Neural cell (in vitro differentiated cells): ENCODE measurements at regions not wholly inside any gene's neighbourhood (a gene's known extent, or its start where the extent isn't known, plus 50 kb on each side); places are given as distances from the start of the nearest gene placed in this dataset.

Experiments
- H2AFZ ChIP-seq: fragments of 200-600, 300-800 bp; sonication (generic), shearing (Covaris generic); 2 replicates; pipeline ENCODE4 v1.6.0; 2014; ENCODE audit warnings: low read depth, mild to moderate bottlenecking, antibody characterized with exemption, low read length, moderate library complexity
- H3F3A ChIP-seq: fragments of 200-600 bp; shearing (Covaris generic); 2 replicates; pipeline ENCODE4 v1.6.1; 2016; ENCODE audit warnings: mild to moderate bottlenecking, moderate library complexity, mixed read lengths, antibody characterized with exemption, low read length; ENCODE audit not compliant: insufficient read depth, poor library complexity, severe bottlenecking
- H3K27ac ChIP-seq: fragments of 200-600, 300-800 bp; sonication (generic), shearing (Covaris generic); 2 replicates; pipeline ENCODE4 v1.5.1; 2014; ENCODE audit warnings: mild to moderate bottlenecking, low read length, moderate library complexity
- H3K27me3 ChIP-seq: fragments of 300-800, 200-600 bp; sonication (generic), shearing (Covaris generic); 2 replicates; pipeline ENCODE4 v1.6.0; 2014; ENCODE audit warnings: mild to moderate bottlenecking, low read depth, low read length, moderate library complexity; ENCODE audit not compliant: insufficient read depth
- H3K36me3 ChIP-seq: fragments of 300-800, 200-600 bp; sonication (generic), shearing (Covaris generic); 2 replicates; pipeline ENCODE4 v1.5.1; 2014; ENCODE audit warnings: mild to moderate bottlenecking, antibody characterized with exemption, low read length, moderate library complexity; ENCODE audit not compliant: insufficient read depth
- H3K4me2 ChIP-seq: fragments of 300-800, 200-600 bp; sonication (generic), shearing (Covaris generic); 2 replicates; pipeline ENCODE4 v1.6.0; 2014; ENCODE audit warnings: mild to moderate bottlenecking, low read length
- H3K4me3 ChIP-seq: fragments of 300-800, 200-600 bp; sonication (generic), shearing (Covaris generic); 2 replicates; pipeline ENCODE4 v1.5.1; 2014; ENCODE audit warnings: mild to moderate bottlenecking, low read length, moderate library complexity
- H3K79me2 ChIP-seq: fragments of 200-600 bp; shearing (Covaris generic); replicated peaks from 2 replicates; pipeline ENCODE4 v1.6.0; 2014; ENCODE audit warnings: mild to moderate bottlenecking, low read length, moderate library complexity; ENCODE audit not compliant: insufficient read depth
- H3K9ac ChIP-seq: fragments of 300-800, 200-600 bp; sonication (generic), shearing (Covaris generic); 2 replicates; pipeline ENCODE4 v1.6.1; 2016; ENCODE audit warnings: mild to moderate bottlenecking, low read length, mixed read lengths
- H3K9me2 ChIP-seq: fragments of 200-600 bp; shearing (Covaris generic); 2 replicates; pipeline ENCODE4 v1.6.1; 2016; ENCODE audit warnings: mild to moderate bottlenecking, low read length, mixed read lengths; ENCODE audit not compliant: insufficient read depth
- H3K9me3 ChIP-seq: fragments of 200-600, 300-800 bp; sonication (generic), shearing (Covaris generic); 2 replicates; pipeline ENCODE4 v1.6.1; 2016; ENCODE audit warnings: mild to moderate bottlenecking, mixed run types, low read length, moderate library complexity, mixed read lengths
- H4K20me1 ChIP-seq: fragments of 200-600 bp; shearing (Covaris generic); 2 replicates; pipeline ENCODE4 v1.6.1; 2016; ENCODE audit warnings: mild to moderate bottlenecking, mixed run types; ENCODE audit not compliant: insufficient read depth
- EP300 ChIP-seq: fragments of 450-650 bp; conservative IDR thresholded peaks from 2 replicates; pipeline ENCODE4 v1.6.1; 2014; ENCODE audit warnings: antibody characterized with exemption, mild to moderate bottlenecking, moderate library complexity; ENCODE audit not compliant: poor library complexity, severe bottlenecking
- EZH2 ChIP-seq: fragments of 200-600, 300-800 bp; shearing (Covaris generic), sonication (generic); IDR thresholded peaks from 2 replicates; pipeline ENCODE4 v1.6.1; 2014; ENCODE audit warnings: antibody characterized with exemption, low read length, borderline replicate concordance, mild to moderate bottlenecking; ENCODE audit not compliant: insufficient read depth, poor library complexity, severe bottlenecking
- MXI1 ChIP-seq: fragments of 450-650 bp; conservative IDR thresholded peaks from 2 replicates; pipeline ENCODE4 v1.6.1; 2014; ENCODE audit warnings: antibody characterized with exemption, mild to moderate bottlenecking; ENCODE audit not compliant: poor library complexity, severe bottlenecking
- POLR2AphosphoS5 ChIP-seq: IDR thresholded peaks from 2 replicates; pipeline ENCODE4 v1.6.1; 2012
- RAD21 ChIP-seq: fragments of 450-650 bp; conservative IDR thresholded peaks from 2 replicates; pipeline ENCODE4 v1.6.1; 2014; ENCODE audit warnings: antibody characterized with exemption, mild to moderate bottlenecking, moderate library complexity
- REST ChIP-seq: IDR thresholded peaks from 2 replicates; pipeline ENCODE4 v1.6.1; 2012; ENCODE audit warnings: borderline replicate concordance
- SMC3 ChIP-seq: fragments of 450-650 bp; conservative IDR thresholded peaks from 2 replicates; pipeline ENCODE4 v1.6.1; 2014; ENCODE audit warnings: antibody characterized with exemption, mild to moderate bottlenecking, moderate library complexity; ENCODE audit not compliant: poor library complexity
- TAF1 ChIP-seq: IDR thresholded peaks from 2 replicates; pipeline ENCODE4 v1.6.1; 2012; ENCODE audit warnings: low read depth
- TF ChIP-seq, protein P1 (sequence below): fragments of 450-650 bp; IDR thresholded peaks from 2 replicates; pipeline ENCODE4 v1.5.1; 2014; ENCODE audit warnings: antibody characterized with exemption, mild to moderate bottlenecking, moderate library complexity; ENCODE audit not compliant: poor library complexity, severe bottlenecking

- H3K79me2 ChIP-seq = no peaks in the 10 kb centered on the region
These were observed 167.7 kb upstream of the NMUR2 start for GRCh38 chr5:152572812-152573211.

DNA sequence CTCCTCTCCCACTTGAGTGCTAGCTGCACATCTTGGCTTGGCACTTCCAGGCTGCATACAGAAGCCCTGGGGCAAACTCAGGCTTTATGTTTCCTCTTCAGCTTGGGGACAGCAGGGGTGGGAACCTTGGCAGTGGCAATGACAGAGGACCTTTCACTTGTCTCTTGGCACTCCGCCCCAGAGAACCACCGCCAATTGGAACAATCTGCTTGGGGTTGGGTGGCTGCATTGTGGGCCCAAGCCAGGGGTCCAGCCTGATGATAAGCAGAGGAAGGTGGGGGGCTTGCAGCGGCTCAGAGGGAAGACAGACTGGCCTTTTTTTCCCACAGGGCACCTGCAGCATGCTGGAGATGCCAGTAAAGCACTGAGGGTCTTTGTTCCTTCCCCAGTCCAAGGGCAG is 179.0 kb upstream of the NMUR2 start:
- H3K27me3 ChIP-seq = no peaks in the 10 kb centered on the region
- H4K20me1 ChIP-seq = no peaks in the 10 kb centered on the region
- H3K4me3 ChIP-seq = no peak overlapping the region
- H3K9ac ChIP-seq = no peak overlapping the region
- H3K9me2 ChIP-seq = no peaks in the 10 kb centered on the region
- H3K9me3 ChIP-seq = no peaks in the 10 kb centered on the region
- no peak overlapping the region for H3K4me2 ChIP-seq
- no peak overlapping the region for H2AFZ ChIP-seq
- H3K27ac ChIP-seq = no peak overlapping the region
- no peak for TF ChIP-seq MXI1
- no peak for TF ChIP-seq EZH2
- no peak for TF ChIP-seq POLR2AphosphoS5
- no peak for TF ChIP-seq TAF1
- no peak for TF ChIP-seq REST
- no peak for TF ChIP-seq RAD21
- TF ChIP-seq SMC3 = no peak
- TF ChIP-seq, protein P1, sequence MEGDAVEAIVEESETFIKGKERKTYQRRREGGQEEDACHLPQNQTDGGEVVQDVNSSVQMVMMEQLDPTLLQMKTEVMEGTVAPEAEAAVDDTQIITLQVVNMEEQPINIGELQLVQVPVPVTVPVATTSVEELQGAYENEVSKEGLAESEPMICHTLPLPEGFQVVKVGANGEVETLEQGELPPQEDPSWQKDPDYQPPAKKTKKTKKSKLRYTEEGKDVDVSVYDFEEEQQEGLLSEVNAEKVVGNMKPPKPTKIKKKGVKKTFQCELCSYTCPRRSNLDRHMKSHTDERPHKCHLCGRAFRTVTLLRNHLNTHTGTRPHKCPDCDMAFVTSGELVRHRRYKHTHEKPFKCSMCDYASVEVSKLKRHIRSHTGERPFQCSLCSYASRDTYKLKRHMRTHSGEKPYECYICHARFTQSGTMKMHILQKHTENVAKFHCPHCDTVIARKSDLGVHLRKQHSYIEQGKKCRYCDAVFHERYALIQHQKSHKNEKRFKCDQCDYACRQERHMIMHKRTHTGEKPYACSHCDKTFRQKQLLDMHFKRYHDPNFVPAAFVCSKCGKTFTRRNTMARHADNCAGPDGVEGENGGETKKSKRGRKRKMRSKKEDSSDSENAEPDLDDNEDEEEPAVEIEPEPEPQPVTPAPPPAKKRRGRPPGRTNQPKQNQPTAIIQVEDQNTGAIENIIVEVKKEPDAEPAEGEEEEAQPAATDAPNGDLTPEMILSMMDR = no peak
- TF ChIP-seq EP300 = no peak
- H3K79me2 ChIP-seq = no peaks in the 10 kb centered on the region
- H3K36me3 ChIP-seq = no peaks in the 10 kb centered on the region
- no peaks in the 10 kb centered on the region for H3F3A ChIP-seq

More at GRCh38 chr5:152572812-152573211, 167.7 kb upstream of the NMUR2 start:
- Histone ChIP-seq H3F3A (no peaks in the 10 kb centered on the region), H3K9ac (no peak overlapping the region), H3K9me2 (no peaks in the 10 kb centered on the region), H3K36me3 (no peaks in the 10 kb centered on the region), H3K27me3 (no peaks in the 10 kb centered on the region), H2AFZ (no peak overlapping the region), H3K4me2 (no peak overlapping the region), H3K27ac (no peak overlapping the region), H3K9me3 (no peaks in the 10 kb centered on the region), H3K4me3 (no peak overlapping the region), H4K20me1 (no peaks in the 10 kb centered on the region)
- TF ChIP-seq EP300 = no peak
- no peak for TF ChIP-seq EZH2
- TF ChIP-seq POLR2AphosphoS5 = no peak
- TF ChIP-seq RAD21 = no peak
- no peak for TF ChIP-seq TAF1
- no peak for TF ChIP-seq REST
- no peak for TF ChIP-seq SMC3
- TF ChIP-seq, protein P1 = no peak
- no peak for TF ChIP-seq MXI1
